NOMO-1 treated with dmso at 0.1 percent for 144 hours (cell line): ENCODE measurements at regions not wholly inside any gene's neighbourhood (a gene's known extent, or its start where the extent isn't known, plus 50 kb on each side); places are given as distances from the start of the nearest gene placed in this dataset.

Experiments
- DNase-seq: peaks from one replicate; lab custom pipeline; 2025; ENCODE audit not compliant: unreplicated experiment; lab: John Stamatoyannopoulos, UW

GRCh38 chr4:166335256-166335938, 462.4 kb downstream of the TLL1 start:
- DNase-seq = no peak

DNA sequence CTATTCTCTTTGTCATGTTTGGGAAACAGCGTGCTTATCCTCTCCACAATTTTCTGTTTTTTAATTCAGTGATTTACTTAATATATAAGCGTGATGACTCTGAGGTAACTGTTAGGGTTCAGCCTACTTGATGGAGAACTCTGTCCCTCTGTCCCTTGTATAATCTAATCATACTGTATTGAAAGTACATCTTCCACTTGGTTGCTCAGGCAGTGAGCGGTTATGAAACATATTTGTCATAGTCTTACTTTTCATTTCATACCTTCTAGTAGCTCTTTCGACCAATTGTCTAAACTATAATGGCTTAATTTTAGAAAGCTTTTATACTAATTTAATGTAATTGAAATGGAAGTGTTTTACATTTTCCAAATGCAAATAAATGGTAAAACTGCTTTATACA, 469.0 kb downstream of the TLL1 start:
- DNase-seq = no peak

DNA sequence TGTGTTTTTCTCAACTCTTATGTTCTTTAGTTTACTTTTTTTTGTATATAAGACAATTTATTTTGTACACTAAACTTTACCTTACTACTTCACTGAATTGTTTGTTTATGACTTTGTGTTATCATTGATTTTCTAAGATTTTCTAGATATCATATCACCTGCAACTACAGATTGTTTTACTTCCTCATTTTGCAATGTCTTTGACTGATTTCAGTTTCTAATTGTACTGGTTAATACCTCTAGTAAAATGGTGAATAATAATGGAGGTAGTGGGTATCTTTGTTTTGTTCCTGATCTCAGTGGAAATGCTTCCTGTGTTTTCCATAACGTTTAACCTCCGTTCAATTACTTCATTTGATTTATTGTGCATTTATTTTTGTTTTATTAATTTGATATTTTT, 490.2 kb downstream of the TLL1 start:
- no peak for DNase-seq

GRCh38 chr4:166366012-166366411, 493.0 kb downstream of the TLL1 start:
- DNase-seq = no peak

DNA sequence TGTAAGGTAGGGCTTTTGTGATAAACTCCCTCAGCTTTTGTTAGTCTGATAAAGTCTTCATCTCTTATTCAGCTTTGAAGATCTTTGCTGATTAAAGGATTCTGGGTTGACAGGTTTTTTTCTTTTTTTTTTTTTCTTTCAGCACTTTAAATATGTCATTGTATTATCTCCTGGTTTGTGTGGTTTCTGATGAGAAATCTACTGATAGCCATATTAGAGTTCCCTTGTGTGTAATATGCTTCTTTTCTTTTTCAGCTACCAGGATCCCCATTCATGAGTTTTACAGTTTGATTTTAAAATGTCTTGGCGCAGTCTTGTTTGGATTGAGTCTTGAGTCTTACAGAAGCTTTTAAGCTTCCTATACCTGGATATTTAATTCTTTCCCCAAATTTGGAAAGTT, 504.5 kb downstream of the TLL1 start:
- no peak for DNase-seq

DNA sequence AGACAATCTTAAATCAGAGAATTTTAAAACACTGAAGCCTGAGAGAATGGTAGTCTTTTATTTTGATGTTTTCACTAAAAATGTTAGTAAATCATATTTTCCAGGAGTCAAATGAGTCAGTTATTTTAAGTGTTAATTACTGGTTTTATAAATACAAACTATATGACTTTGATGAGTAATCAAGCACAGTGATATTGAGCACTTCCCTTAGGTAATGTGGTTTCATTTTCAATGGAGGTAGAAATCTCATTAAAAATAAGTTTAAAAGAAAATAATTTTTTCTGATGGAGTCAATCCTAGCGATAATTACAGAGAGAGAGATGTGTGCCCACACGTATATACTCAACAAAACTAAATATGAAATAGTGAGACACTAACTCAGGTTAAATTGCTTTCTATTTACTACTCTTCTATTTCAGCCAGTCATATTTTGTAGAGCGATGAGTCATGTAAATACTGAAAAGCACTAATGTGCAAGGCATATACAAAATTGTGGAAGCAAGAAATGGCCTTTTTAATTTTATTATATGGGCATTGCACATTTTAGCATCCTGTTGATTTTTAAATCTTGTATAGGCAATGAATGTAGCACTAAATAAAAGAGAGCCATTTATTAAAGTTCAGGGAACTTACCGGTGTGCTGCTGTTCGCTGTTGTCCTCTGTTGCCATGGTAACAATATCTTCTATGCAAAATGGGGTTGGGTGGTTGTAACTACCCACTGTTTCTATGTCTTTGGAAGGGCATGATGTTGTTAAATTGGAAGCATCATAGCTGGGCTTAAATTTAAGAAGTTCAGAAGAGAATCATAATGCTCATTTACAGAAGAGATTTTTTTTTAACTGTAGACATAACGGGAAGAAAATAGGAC, 513.7 kb downstream of the TLL1 start:
- no peak for DNase-seq

- no peak for DNase-seq
Measured at GRCh38 chr4:166391501-166391900, 518.5 kb downstream of the TLL1 start.

DNA sequence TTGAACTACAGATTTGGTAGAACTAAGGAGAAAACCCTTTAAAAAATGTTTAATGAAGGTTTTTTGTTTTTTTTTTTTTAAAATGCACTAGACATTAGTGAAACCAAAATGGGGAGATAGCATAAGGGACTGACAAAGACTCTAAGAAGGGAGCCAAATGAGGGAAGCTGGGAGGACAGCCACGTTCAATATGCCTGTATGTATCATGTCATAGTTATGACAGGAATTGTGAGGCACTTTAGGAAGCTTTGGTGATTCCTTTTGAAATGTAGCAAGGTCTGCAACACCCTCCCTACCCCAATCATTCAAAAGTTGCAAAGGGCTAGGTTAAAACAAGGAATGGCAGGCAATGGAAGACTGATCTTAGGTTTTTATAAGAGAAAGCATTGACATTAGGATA, 526.0 kb downstream of the TLL1 start:
- no peak for DNase-seq

GRCh38 chr4:166400270-166400894, 527.3 kb downstream of the TLL1 start:
- no peak for DNase-seq

DNA sequence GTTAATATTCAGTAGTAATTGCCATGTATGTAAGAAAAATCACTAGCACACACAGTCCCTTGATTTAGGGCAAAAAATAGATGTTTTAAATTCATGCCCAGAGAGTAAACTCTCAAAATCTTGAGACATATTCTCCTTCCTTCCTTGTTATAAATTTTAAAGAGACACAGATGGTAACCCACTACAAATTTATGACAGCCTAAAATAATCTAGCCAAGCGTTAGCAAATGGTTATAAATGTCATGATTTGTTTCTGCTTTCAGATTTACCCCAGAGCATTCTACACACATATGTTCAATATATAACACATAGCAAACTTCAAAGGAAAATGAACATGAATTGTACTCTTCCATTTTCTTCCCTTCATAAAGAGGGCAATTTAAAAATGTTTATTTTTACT, 540.3 kb downstream of the TLL1 start:
- no peak for DNase-seq

- DNase-seq = no peak
Measured at GRCh38 chr4:166414431-166414830, 541.4 kb downstream of the TLL1 start.

DNA sequence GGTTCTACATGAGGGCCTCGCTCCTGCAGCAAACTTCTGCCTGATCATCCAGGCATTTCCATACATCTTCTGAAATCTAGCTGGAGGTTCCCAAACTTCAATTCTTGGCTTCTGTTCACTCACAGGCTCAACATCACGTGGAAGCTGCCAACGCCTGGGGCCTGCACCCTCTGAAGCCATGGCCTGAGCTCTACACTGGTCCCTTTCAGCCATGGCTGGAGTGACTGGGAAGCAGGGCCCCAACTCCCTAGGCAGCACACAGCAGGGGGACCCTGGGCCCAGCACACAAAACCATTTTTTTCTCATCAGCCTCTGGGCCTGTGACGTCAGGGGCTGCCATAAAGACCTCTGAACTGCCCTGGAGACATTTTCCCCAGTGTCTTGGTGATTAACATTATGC, 542.7 kb downstream of the TLL1 start:
- DNase-seq = no peak

DNA sequence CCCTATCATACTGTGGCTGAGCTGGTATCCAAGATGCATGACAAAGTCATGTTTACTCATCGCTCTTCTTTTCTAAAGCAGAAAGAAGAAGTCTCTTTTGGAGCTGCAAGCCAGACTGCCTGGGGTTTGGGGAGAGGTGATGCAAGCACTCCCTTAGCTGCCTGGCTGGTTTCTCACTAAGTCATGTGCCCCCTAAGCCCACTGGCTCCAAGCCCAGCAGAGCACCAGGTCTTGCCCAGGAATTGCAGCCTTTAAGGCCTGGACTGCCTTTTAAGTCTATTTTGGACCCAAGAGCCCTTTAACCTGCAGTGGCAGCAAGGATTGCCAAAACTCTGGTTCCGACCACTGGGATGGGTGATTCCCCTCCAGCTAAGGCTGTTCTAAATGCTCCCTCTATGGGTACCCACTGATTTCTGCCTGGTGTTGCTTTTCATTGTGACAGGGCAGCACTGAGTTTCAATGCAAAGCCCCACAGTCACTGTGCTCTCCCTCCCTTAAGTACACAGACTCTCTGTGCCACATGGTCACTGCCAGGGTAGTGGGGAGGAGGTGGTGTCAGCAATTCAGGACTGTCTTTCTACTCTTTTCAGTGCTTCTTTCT, 548.6 kb downstream of the TLL1 start:
- DNase-seq = no peak

DNA sequence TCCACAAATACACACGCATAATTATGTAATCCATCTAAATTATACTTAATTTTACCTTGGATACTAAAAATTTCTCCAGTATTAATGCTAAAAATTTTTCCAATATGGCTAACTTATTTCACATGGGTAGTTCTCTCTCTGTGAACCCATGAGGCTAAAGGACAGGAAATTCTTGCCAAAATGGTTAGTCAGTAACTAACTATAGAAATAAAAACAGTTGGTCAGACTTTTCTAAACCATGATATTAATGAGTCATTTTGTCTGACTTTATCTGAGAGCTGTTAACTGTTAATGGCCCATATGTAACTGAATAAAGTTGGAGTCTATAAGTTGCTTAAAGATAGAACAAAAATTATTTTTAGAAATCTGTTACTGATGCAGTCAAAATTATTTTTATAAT, 549.4 kb downstream of the TLL1 start:
- no peak for DNase-seq

DNA sequence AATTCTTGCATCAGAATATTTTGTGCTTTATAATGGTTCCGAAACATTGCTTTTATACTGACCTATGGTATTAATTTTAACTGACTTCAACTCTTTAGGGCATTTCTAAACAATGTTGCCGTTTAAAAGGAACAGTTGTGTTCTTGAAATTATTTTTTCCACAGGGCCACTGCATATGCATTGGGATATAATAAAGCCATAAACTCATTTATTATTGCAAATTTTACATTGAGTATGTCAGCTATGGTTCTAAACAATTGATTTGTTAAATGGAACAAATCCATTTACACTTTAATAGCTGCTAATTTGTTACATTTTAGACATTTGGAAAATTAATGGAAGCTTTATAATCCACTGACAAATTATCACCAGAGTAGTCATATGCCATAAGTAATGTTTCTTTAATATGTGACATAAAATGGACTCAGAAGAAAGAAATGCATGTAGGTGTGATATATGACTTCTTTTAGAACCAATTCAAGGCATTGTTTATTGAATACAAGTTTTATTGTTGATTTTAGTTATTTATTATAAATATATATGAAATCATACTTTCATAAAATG, 553.3 kb downstream of the TLL1 start:
- no peak for DNase-seq

DNA sequence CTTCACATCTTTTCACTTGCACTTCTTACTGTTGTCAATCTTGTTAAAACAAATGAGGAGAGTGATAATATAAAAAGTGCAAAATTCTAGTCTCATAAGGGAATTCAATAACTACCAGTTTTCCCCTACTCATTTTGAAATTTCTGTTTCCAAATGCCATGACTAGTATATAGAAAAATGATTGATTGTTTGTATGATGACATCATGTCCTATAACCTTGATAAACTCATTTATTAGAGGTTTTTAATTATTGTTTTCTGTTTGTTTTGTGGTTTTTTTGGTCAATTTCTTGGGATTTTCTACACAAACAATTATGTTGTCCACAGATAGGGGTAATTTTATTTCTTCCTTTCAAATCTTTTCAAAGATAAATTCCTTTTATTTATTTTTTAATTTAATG, 559.1 kb downstream of the TLL1 start:
- no peak for DNase-seq

GRCh38 chr4:166432842-166433241, 559.8 kb downstream of the TLL1 start:
- DNase-seq = no peak

- no peak for DNase-seq
Measured at GRCh38 chr4:166435449-166435848, 562.4 kb downstream of the TLL1 start.

- DNase-seq = no peak
Measured at GRCh38 chr4:166458756-166459155, 585.7 kb downstream of the TLL1 start.

GRCh38 chr4:166459621-166460020, 586.6 kb downstream of the TLL1 start:
- no peak for DNase-seq

- no peak for DNase-seq
Measured at GRCh38 chr4:166460769-166461550, 587.9 kb downstream of the TLL1 start.
